Gastroesophageal sphincter (tissue), 4 donors: ENCODE measurements at regions not wholly inside any gene's neighbourhood (a gene's known extent, or its start where the extent isn't known, plus 50 kb on each side); places are given as distances from the start of the nearest gene placed in this dataset.

Source experiments
- ATAC-seq: fragments of 150-250 bp; one replicate; pipeline ENCODE4 v1.9.1; 2016; ENCODE audit warnings: mild to moderate bottlenecking, moderate library complexity
- H3K27ac ChIP-seq, 4 donors: fragments of 200-600 bp; sonication (generic) in 3 of 4; 1 replicate in 3 of 4; 2 replicates in 1 of 4; pipeline ENCODE4 v1.5.1; 2016 to 2019
- H3K27me3 ChIP-seq: fragments of 200-600 bp; sonication (generic); one replicate; pipeline ENCODE4 v1.5.1; 2019
- H3K36me3 ChIP-seq, 2 donors: fragments of 200-600 bp; sonication (generic); one replicate each; pipeline ENCODE4 v1.5.1; 2019; ENCODE audit warnings: control low read depth in 1 of 2
- H3K4me1 ChIP-seq, 3 donors: fragments of 200-600 bp; sonication (generic); 1 replicate in 2 of 3; 2 replicates in 1 of 3; pipeline ENCODE4 v1.5.1; 2016 to 2019; ENCODE audit warnings: control low read depth in 2 of 3
- H3K4me3 ChIP-seq, 2 donors: fragments of 200-600 bp; sonication (generic); one replicate each; pipeline ENCODE4 v1.5.1; 2019; ENCODE audit warnings: mild to moderate bottlenecking in 1 of 2, moderate library complexity in 1 of 2
- H3K9me3 ChIP-seq, 3 donors: fragments of 200-600 bp; sonication (generic); one replicate each; pipeline ENCODE4 v1.5.1; 2017 to 2019; ENCODE audit warnings: control low read depth in 2 of 3
- EP300 ChIP-seq: sonication (generic); formaldehyde crosslinking; IDR thresholded peaks from one replicate; pipeline ENCODE4 v1.6.1; 2017; ENCODE audit warnings: antibody characterized with exemption, mild to moderate bottlenecking
- POLR2A ChIP-seq, 2 donors: fragments of 450-650 bp; IDR thresholded peaks; one replicate each; pipeline ENCODE4 v1.6.1; 2017; ENCODE audit warnings: antibody characterized with exemption in 2 of 2, mild to moderate bottlenecking in 2 of 2, moderate library complexity in 1 of 2
- POLR2AphosphoS5 ChIP-seq: sonication (generic); formaldehyde crosslinking; IDR thresholded peaks from one replicate; pipeline ENCODE4 v1.6.1; 2017; ENCODE audit warnings: antibody characterized with exemption
- WGBS, 2 donors: methylation state at CpG; one replicate each; pipeline ENCODE4 v1.1.5; 2018; ENCODE audit warnings: low coverage in 1 of 2; 5-methylcytosine and 5-hydroxymethylcytosine counted together
- TF ChIP-seq, protein P1 (sequence below), 4 experiments: fragments of 200-600 bp in 2 of 4; fragments of 450-650 bp in 2 of 4; sonication (generic) in 1 of 4; IDR thresholded peaks; one replicate each; pipeline ENCODE4 v1.5.1; 2017 to 2019; ENCODE audit warnings: antibody characterized with exemption in 4 of 4, mild to moderate bottlenecking in 2 of 4, moderate library complexity in 2 of 4

DNA sequence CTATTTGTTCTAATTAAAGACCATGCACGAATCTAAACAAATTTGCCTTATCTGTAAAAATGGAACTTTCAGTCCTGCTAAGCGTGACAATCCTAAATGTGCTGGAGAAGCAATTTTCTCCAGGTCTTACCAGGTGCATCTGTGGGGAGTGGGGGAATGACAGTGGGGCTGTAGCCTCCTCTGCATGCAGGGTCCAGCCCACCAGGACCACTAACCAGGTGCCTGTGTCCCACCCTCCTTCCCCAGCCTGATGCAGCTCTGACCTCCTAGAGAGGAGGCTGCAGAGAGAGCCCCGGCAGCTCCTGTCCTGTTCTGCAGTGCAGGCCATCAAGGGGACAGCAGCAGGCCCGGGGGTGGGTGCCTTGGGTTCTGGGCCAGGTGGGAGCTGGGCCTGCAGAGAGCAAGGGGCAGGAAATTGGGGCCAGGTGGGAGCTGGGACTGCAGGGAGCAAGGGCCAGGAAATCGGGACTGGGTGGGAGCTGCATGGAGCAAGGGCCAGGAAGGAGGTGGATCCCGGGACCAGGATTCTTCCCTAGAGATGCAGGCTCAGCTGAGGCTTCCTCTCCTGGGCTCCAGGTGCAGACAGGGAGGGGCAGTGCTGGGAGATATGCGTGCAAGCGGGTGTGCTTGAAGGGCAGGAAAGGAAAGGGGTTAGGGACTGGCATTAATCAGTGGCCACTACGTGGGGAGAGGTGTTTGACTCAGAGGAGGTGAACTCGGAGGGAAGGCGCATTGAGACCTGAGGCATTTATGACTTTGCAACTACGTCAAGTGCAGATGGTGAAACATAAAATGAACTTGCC is 185.3 kb downstream of the ANKRD30B start:
- Histone ChIP-seq H3K27me3 (peaks cover 5% of the 10 kb centered on the region), H3K4me1 (no peaks in the 10 kb centered on the region), H3K9me3 (no peaks in the 10 kb centered on the region), H3K27ac (no peak overlapping the region), H3K36me3 (no peaks in the 10 kb centered on the region), H3K4me3 (no peak overlapping the region)
- WGBS, 2 donors: 78 to 85% methylated on average over 8 to 9 of the region's 12 CpGs
- TF ChIP-seq EP300: no peak
- no peak for TF ChIP-seq POLR2AphosphoS5
- TF ChIP-seq POLR2A (IDR thresholded peaks at IDR 0.05): no peak
- TF ChIP-seq, protein P1, sequence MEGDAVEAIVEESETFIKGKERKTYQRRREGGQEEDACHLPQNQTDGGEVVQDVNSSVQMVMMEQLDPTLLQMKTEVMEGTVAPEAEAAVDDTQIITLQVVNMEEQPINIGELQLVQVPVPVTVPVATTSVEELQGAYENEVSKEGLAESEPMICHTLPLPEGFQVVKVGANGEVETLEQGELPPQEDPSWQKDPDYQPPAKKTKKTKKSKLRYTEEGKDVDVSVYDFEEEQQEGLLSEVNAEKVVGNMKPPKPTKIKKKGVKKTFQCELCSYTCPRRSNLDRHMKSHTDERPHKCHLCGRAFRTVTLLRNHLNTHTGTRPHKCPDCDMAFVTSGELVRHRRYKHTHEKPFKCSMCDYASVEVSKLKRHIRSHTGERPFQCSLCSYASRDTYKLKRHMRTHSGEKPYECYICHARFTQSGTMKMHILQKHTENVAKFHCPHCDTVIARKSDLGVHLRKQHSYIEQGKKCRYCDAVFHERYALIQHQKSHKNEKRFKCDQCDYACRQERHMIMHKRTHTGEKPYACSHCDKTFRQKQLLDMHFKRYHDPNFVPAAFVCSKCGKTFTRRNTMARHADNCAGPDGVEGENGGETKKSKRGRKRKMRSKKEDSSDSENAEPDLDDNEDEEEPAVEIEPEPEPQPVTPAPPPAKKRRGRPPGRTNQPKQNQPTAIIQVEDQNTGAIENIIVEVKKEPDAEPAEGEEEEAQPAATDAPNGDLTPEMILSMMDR (IDR thresholded peaks at IDR 0.05): no peak
- no peak for ATAC-seq

DNA sequence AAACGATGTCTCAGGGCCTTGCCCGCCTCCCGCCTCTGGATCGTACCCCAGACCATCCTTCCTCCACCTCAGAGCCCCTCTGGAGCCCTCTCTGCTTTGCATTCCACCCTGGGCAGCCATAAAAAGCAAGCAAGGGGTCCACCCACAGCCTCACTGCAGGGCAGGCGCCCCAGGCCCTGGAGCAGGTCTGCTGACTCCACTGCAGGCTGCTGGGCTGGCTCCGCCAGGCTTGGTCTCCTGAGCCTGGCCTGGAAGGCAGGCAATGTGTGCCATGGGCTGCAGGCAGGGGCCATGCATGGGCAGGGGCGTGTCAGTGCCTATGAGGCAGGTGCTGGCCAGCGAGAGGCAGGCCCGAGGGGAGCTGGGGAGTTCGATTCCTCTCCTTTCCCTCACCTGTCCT is 186.0 kb downstream of the ANKRD30B start:
- no peaks in the 10 kb centered on the region for H3K36me3 ChIP-seq
- 83 to 90% methylated on average over 1 to 2 of the region's 10 CpGs for WGBS, 2 donors
- no peak for ATAC-seq

DNA sequence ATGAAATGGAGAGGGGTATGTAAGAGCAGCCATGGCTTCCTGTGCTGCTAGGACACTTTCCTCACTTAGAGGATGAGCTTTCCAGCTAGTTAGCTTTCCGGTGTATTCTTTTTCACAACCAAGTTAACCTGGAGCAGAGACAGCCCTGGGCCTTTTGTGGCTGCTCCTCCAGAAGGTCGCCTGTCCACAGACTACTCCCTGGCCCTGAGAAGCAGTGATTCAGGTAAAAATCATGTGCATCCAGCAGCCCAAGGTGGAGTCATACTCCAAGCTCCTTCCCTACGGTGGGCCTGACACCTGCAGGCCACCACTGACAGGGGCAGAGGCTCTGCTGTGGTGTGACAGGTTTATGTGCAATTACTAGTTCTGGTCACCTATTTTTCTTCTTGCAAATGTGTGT is 187.2 kb downstream of the ANKRD30B start:
- no peak for ATAC-seq
- no CpG with 5 or more reads among the region's 3 CpGs for WGBS, 2 donors
- Histone ChIP-seq H3K36me3 (no peaks in the 10 kb centered on the region), H3K4me3 (no peak overlapping the region), H3K27ac (no peak overlapping the region), H3K27me3 (peaks cover 5% of the 10 kb centered on the region), H3K4me1 (no peaks in the 10 kb centered on the region), H3K9me3 (no peaks in the 10 kb centered on the region)
- TF ChIP-seq POLR2A (IDR thresholded peaks at IDR 0.05) (no peak), EP300 (no peak), POLR2AphosphoS5 (no peak)
- TF ChIP-seq, protein P1 (IDR thresholded peaks at IDR 0.05): no peak

More for the DNA sequence above, 186.0 kb downstream of the ANKRD30B start:
- Histone ChIP-seq H3K27me3 (peaks cover 5% of the 10 kb centered on the region), H3K9me3 (no peaks in the 10 kb centered on the region), H3K4me3 (no peak overlapping the region), H3K4me1 (no peaks in the 10 kb centered on the region), H3K27ac (no peak overlapping the region)
- TF ChIP-seq POLR2A (IDR thresholded peaks at IDR 0.05): no peak
- TF ChIP-seq, protein P1 (IDR thresholded peaks at IDR 0.05): no peak
- no peak for TF ChIP-seq EP300
- TF ChIP-seq POLR2AphosphoS5: no peak

DNA sequence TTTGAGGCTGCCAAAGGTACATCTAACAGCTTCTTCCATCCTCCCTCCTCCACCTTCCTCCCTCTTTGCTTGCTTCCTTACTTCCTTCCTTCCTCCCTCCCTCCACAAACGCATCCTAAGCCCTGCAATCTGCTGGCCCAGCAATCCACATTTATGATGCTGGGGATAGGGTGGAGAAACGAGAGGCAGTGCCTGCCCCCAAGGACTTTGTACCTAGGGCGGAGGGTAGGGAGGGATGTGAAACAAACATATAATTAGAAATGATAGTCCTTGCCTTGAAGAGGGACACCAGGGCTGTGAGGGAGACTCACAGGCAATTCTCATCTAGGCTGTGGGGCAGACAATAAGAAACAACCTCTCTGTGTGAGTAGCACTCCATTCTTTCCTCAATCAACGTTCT is 188.3 kb downstream of the ANKRD30B start:
- Histone ChIP-seq H3K4me1 (no peaks in the 10 kb centered on the region), H3K27me3 (peaks cover 5% of the 10 kb centered on the region), H3K9me3 (no peaks in the 10 kb centered on the region), H3K27ac (no peak overlapping the region), H3K4me3 (no peak overlapping the region), H3K36me3 (no peaks in the 10 kb centered on the region)
- WGBS, 2 donors: 25 to 66% methylated on average over 1 to 4 of the region's 4 CpGs
- TF ChIP-seq, protein P1 (IDR thresholded peaks at IDR 0.05): no peak
- no peak for TF ChIP-seq EP300
- TF ChIP-seq POLR2AphosphoS5: no peak
- no peak for TF ChIP-seq POLR2A (IDR thresholded peaks at IDR 0.05)
- ATAC-seq: no peak

DNA sequence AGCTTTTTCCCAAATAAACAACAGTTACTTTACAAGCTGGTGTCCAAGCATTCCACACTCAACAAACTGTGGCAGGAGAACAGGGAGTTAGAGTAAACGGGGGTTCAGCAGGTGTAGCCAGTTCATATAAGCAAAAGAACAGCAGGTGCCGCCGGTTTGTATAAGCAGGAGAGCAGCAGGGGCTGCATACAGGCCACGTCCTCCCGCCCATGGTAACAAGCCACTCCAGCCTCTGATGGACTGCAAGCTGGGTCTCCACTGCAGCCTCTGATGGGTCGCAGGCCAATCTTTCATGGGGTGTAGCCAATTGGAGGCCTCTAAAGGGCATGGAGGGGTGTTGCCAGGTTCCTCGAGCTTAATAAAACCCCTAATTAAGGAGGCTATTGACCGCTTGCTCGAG is 189.3 kb downstream of the ANKRD30B start:
- ATAC-seq: no peak
- Histone ChIP-seq H3K27ac (no peak overlapping the region), H3K36me3 (no peaks in the 10 kb centered on the region), H3K27me3 (peaks cover 5% of the 10 kb centered on the region), H3K9me3 (no peaks in the 10 kb centered on the region), H3K4me1 (no peaks in the 10 kb centered on the region), H3K4me3 (no peak overlapping the region)
- TF ChIP-seq, protein P1 (IDR thresholded peaks at IDR 0.05): no peak
- TF ChIP-seq POLR2A (IDR thresholded peaks at IDR 0.05) (no peak), POLR2AphosphoS5 (no peak), EP300 (no peak)
- WGBS, 2 donors: 62 to 71% methylated on average over 4 to 5 of the region's 9 CpGs
